ENCODE measurements at regions not wholly inside any gene's neighbourhood (a gene's known extent, or its start where the extent isn't known, plus 50 kb on each side); places are given as distances from the start of the nearest gene placed in this dataset.

DNA sequence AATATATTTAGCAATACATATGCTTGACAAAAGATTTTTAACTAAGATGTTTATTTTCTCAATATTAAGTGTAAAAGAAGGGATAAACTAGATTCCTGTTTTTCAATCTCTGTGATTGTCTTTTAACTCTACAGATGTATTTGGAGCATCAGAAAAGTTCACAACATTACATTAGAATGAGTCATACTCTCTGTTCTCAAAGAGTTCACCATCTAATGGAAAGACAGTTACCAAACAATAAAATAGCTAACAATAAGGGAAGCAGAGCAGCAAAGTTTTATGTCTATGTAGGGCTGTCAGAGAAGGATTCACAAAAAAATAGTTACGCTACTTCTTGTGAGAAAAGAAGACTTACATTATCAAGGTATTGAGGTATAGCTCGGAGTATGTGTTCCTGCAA lies 109.2 kb upstream of the MAP2 start:
- no peak for DNase-seq

DNA sequence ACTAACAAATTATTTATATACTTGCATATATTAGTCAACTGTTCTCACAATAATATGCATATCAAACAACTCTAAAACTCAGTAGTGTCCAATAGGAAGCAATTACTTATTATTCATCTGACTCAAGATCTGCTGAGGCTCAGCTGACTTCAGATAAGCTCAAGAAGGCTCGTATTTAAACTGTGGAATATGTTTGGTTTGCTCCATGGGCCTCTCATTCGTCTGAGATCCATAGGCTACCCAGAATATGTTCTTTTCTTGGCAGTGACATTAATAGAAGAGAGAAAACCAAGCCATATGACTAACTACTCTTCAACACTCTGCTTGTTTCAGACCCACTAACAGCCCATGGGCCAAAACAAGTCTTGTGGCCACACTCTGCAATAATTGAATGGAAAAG lies 107.7 kb upstream of the MAP2 start:
- DNase-seq: no peak

DNA sequence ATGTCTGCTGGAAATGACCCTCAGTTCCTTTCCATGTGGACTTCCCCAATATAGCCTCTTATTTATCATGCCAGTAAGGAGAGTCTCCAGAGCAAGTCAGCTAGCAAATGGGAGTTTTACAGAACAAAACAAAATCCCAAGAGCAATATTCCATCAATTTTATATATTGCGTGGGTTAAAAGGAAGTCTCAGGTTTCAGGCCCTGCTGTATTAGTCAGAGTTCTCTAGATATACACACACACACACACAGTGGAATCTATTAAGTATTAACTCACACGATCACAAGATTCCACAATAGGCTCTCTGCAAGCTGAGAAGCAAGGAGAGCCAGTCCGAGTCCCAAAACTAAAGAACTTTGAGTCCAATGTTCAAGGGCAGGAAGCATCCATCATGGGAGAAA lies 102.8 kb upstream of the MAP2 start:
- no peak for DNase-seq

DNA sequence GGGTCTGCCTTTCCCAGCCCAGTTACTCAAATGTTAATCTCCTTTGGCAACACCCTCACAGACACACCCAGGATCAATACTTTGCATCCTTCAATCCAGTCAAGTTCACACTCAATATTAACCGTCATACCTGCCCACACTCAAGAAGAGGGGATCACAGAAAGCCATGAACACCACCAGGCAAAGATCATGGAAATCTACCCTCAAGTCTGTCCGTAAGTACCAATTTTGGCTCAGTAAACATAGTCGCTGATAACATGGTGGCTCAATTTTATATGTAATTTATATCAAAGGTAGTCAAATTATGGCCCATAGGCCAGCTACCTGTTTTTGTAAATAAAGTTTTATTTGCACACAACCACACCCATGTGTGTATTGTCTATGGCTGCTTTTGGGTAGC lies 102.3 kb upstream of the MAP2 start:
- DNase-seq: no peak

DNA sequence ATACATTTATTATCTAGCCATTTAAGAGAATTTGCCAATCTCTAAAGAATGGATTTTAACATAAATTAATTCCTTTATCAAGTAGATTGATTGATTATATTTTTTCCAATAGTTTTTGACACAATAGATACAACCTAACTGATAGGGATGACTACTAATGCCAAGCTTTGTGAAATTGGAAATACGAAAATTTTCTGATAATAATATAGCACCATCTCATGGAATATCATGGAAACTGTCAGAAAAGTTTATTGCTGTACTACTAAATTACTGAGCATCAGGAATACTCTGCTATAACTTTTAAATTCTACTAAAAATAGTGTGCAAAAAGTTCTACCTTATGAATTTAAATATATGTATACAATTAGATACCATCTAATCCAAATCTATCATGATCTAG lies 101.8 kb upstream of the MAP2 start:
- no peak for DNase-seq

DNA sequence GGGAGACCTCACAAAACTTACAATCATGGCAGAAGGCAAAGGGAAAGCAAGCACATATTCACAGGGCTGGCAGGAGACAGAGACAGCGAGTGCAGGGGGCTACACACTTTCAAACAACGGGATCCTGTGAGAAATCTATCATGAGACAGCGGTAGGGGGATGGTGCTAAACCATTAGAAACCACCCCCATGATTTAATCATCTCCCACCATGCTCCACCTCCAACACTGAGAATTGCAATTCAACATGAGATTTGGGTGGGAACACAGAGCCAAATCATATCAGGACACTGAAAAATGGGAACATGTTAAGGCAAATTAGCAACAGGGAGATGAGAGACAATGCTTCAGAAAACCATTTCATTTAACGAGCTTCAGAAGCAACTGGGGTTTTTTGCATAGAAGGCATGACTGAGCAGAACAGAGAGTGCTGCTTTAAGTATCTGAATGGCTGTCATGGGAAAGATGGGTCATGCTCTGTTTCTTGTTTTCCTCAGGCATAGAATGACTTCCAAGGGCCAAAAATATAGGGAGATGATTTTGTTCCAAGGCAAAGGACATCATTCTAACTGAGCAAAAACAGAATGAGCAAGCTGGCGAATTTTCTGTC lies 100.8 kb upstream of the MAP2 start:
- peak; percentile 13 for DNase-seq

DNA sequence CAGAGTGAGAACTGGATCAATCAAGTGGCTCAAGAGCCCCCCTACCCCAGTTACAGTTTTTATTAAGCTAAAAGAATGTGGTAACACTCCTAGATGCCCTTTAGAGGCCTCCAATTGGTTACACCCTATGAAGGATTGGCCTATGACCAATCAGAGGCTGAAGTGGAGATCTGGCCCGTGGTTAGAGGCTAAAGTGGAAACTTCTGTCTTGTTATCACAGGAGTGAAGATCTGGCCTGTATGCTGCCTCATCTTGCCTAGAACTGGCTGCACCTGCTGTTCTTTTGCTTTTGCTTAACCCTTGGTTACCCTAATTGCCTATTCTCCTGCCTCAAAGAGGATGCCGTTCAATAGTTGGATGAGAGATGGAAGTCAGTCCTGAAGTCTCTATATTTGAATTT lies 100.1 kb upstream of the MAP2 start:
- DNase-seq: no peak

DNA sequence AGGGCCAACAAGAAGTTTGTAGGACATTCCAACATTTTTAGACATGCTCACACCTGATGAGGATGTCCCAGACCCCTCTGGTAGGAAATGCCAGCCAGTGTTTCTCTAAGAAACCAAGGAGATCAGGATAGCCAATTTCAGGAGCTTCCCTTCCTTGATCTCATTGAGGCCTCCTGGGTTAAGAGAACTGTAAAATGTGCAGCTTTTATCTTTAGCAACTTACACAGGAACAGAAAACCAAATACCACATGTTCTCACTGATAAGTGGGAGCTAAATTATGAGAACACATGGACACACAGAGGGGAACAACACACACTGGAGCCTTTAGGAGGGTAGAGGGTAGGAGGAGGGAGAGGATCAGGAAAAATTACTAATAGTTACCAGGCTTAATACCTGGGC lies 99.6 kb upstream of the MAP2 start:
- DNase-seq: no peak

DNA sequence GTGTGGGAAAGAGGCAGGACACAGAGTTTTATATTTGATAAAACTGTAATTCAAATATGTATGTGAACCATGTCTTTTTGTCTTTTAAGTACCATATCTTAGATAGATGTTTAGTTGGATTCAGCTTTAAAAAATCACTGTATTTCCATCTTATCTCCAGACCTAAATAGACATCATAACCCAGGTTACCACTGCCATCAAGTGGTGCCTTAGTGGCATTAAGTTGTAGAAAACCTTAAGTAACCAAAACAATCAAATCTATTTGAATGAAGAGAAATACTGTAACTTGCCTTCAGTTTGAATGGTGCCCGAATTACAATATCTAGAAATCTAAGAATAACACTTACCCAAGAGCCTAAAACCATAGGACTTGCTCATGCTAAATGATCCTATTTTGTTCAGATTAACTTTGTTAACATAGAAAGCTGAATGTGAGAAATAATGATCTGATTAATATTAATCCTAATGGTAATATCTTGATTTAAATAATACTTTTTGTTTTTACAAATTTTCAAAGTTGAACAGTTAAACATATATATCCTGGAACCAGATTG lies 92.5 kb upstream of the MAP2 start:
- DNase-seq: peak; percentile 67

DNA sequence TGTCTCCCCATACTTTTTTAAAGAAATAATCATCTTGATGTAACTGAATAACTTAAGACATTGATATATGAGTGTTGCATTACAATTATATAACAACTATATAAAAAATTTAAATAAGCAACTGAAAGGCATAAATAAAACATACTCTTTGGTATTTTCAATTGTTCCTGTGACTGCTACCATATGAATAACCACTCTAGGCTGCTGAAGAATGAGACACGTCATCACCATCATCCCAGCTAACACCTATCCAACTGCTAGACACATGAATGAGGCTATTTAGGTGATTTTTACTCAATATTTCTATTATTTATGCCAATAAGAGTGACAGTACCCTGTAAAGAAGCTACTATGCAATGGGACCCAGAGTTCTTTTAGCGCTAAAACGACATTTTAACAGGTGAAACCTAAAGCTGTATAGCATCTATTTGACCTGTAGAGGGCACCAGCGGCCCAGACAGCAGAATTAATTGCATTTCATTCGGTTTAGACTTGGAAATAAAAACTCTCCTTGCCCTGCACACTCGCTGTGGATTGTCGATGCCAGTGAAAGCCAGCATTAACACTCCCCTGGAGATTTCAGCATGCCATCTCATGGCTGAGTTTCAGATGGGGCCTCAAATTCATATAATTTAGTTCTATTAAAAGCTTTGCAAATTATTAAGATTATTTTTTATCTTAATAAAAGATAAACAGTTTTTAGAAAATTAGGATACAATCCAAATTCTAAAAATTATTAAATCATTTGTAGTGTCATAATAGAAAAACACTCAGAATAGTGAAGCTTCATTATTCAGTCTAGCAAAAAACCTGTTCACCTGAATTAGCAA lies 89.4 kb upstream of the MAP2 start:
- peak; percentile 91 for DNase-seq

DNA sequence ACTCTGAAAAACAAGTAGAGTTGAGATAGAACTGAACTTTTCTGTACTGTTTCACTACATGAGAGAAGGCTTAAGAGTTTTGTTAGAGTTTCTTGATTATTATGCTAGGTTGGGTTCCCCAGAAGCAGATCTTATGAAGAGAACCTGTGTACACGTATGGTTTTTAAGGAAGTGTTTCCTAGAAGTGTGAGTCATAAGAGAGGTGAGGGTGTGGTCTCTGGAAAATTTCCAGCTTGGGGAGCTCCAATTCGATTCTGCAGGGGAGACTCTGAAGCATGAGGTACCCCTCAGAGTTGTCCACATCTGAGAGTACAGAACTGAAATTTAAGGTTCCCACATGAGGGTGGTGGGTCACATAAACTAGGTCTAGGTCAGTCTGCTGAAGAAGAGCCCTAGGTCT lies 83.3 kb upstream of the MAP2 start:
- no peak for DNase-seq

DNA sequence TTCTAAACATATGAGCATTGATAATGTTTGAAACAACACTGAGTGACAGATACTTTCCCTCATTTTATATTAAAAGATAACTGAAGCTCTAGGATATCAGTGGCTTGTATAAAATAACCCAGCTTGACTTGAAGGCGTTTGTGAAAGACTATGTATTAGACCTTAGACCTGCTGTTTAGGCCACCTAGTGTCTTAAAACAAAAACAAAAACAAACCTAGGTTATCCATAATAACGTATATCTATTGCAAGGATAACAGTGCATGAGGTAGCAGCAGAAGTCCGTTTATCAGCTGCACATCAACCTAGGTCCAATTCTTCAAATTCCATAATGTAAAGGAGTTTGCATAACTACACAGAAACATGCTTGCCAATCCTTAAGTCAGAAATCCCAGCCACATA lies 79.5 kb upstream of the MAP2 start:
- no peak for DNase-seq

DNA sequence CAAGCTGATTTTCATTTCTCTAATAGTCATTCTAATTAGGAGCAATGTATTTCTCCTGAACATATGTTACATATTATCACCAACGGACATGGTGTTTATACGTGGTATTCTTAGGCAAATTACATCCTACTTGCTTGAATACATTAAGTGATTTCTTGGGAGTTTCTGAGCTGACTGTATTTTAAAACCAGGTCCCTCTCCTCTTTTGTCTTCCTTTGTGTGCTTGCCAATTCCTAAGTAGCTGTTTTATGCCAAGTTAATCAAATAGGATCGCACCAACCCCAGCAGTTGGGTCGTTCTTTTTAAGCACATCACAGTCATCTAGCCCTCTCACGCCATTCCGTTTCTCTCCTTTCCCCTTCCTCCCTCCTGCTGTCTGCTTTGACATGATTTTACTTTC lies 75.4 kb upstream of the MAP2 start:
- DNase-seq: no peak

DNA sequence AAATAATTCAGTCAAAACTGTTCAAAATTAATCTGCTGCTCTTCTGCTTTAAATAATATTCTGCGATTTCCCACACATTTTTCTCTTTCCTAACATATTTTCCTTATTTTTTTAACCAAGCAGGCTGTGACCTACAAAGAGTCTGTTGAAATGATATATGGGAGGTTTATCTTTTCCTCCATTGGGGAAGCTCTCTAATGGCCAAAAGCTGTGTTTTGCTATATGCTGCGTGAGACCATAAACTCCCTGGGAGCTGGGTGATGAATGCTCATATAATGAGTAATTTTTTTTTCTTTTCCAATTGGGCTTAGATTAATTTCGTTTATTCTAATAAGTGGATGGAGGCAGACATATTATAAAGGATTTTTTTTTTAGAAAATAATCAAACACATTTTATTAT lies 72.2 kb upstream of the MAP2 start:
- no peak for DNase-seq

DNA sequence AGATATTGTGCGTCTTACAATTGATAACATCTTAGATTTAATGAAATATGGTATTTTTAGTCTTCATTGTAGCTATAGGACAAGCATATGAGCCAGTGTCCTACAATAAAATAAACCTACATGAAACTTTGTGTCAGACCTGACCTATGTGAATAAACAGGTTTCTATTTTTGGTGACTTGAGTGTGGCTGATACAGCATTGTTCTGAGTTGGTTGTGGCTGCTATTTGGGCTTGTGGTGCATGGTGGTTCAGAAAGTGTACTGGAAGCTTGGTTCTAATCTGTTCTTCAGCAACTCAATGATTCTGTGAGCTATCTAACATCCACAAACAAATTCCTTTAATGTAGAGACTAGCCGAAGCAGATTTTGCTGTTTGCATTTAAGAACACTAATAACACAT lies 64.9 kb upstream of the MAP2 start:
- no peak for DNase-seq

DNA sequence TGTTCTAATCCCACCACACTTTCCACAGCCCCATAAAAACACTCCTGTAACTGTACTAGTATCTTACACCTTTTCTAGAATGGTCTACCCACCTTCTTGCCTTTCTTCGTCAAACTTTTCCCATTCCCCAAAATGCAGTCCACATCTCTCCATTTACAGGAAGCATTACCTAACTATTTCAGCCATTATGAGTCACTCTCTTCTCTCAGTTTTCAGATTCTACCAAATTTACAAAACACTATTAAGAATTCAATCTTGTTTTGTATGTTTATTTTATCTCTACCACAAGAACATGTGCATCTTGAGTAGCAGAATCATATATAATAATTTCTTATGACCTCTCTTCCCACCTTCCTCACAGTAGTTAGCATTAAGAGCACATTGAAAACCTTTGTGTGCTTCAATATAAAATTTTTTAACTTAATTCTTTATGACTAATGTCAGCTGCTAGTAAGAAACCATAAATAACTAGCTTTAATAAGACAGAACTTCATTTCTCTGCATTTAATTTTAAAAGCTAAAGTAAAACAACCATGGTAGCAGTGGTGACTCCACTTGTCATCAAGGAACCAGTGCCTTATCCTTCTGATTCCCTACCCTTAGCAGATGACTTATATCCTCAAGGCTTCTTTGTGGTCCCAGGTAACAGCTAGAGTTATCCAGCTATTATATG lies 56.6 kb upstream of the MAP2 start:
- DNase-seq: no peak

DNA sequence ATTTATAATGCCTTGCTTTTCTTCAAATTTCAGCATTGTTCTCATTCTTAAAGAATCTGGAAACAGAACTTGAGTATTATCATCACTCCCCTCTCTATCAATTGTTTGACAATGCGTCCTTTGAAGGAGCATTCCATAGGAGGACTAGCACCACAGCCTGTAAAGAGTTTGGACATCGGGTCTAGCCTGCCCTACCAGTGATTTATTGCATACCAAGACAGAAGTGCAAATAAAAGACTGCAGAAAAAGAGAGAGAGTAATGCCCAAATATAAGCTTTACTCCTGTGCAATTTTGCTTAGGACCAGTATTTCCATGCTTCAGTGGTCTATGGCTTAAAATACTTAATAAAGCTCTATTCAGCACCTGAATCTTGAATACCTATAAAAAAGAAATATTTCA lies 55.4 kb upstream of the MAP2 start:
- DNase-seq: no peak

DNA sequence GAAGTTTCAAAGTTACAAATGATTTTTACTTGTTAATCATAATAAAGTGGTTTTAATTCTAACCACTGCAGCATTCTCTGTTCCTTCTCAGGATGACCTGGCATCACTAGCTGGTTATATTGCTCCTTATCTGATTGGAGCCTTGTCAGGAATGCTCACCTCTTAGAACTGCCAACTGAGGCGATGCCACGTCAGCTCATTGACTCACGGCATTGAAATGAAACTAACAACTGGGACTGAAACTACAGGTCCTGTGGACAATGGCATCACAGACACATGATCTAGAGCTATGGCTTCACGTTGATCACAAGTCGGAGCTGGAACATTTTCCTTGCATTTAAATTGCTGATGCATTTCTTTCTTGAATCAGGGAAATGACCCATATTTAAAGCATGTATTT lies 54.9 kb upstream of the MAP2 start:
- peak; percentile 26 for DNase-seq

DNA sequence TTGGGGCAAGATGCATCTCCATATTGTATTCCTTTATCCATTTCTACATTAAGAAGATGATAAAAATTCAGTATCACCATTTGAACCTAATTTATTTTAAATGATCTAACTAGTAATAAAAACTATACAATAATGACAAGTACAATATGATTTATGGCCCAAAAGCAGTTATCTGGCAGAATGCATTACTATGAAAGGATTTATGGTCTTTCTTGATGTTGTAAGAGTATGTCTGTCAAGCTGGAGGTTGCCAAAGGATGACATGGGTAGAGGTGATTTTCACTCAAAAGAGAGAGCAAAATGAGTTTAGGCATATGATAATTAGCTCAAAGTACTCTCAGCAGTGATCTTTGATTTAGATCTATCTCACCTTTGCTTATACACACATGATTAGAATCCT lies 54.2 kb upstream of the MAP2 start:
- DNase-seq: no peak

DNA sequence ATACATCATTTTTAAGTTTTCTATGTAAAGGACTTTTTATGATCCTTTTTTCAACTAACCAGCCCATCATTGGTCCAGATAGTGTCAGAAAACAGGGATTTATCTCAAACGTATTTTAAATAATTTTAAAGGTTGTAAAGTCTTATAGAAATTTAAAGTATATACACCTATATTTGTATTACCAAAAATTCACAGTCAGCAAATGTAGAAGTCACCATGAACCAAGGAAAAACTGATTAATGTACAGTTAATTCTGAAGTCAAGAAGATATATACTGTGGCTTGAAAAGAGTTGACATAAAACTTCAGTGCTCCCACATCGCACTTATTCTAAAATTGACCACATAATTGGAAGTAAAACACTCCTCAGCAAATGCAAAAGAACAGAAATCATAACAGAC lies 52.4 kb upstream of the MAP2 start:
- DNase-seq: no peak

Measured in eye (tissue), 1 donor.